SK-N-SH (cell line): ENCODE measurements at regions not wholly inside any gene's neighbourhood (a gene's known extent, or its start where the extent isn't known, plus 50 kb on each side); places are given as distances from the start of the nearest gene placed in this dataset.

Experiments used
- CTCF ChIA-PET: fragments of 300-600, 350-600 bp; formaldehyde crosslinking; extraction: SDS; loops from one replicate; lab custom pipeline; 2021; lab: Yijun Ruan, JAX
- POLR2A ChIA-PET: fragments of 350-600 bp; sonication (Branson Sonifier 250); formaldehyde crosslinking; extraction: SDS; loops from one replicate; lab custom pipeline; 2020; ENCODE audit warnings: antibody characterized with exemption, inconsistent platforms; lab: Yijun Ruan, JAX
- DNase-seq: peaks from one replicate; pipeline ENCODE4 v3.0.0; 2012
- H2AFZ ChIP-seq: fragments of 200-600 bp; sonication (generic); 2 replicates; pipeline ENCODE4 v1.8.1; 2016; ENCODE audit warnings: antibody characterized with exemption, mild to moderate bottlenecking, low read depth
- H3F3A ChIP-seq: fragments of 200-600 bp; sonication (generic); replicated peaks from 2 replicates; pipeline ENCODE3; 2016; ENCODE audit warnings: antibody characterized with exemption, mild to moderate bottlenecking; ENCODE audit not compliant: insufficient read depth
- H3K27ac ChIP-seq, 2 experiments: fragments of 200-500 bp in 1 of 2; fragments of 200-600 bp in 1 of 2; sonication (Bioruptor generic) in 1 of 2; sonication (generic), shearing (Covaris generic) in 1 of 2; 2 replicates each; pipeline versions ENCODE4 v1.5.1 to v1.6.1; 2014 to 2016; ENCODE audit warnings: low read depth in 2 of 2, inconsistent platforms in 1 of 2, low read length in 1 of 2, mild to moderate bottlenecking in 1 of 2, mixed read lengths in 1 of 2
- H3K27me3 ChIP-seq: fragments of 200-600 bp; sonication (generic), shearing (Covaris generic); 2 replicates; pipeline ENCODE4 v1.6.1; 2016; ENCODE audit warnings: mixed run types; ENCODE audit not compliant: insufficient read depth
- H3K36me3 ChIP-seq, 2 experiments: fragments of 200-500 bp in 1 of 2; fragments of 200-600 bp in 1 of 2; sonication (Bioruptor generic) in 1 of 2; sonication (generic) in 1 of 2; replicated peaks in 1 of 2; 2 replicates each; pipeline versions ENCODE3 to v1.5.1; 2014 to 2016; ENCODE audit warnings: low read length in 1 of 2, mild to moderate bottlenecking in 1 of 2; ENCODE audit not compliant: insufficient read depth in 2 of 2, control insufficient read depth in 1 of 2
- H3K4me1 ChIP-seq, 2 experiments: fragments of 200-500 bp in 1 of 2; fragments of 200-600 bp in 1 of 2; sonication (Bioruptor generic) in 1 of 2; sonication (generic), shearing (Covaris generic) in 1 of 2; 2 replicates each; pipeline versions ENCODE4 v1.5.1 to v1.6.1; 2014 to 2016; ENCODE audit warnings: low read depth in 1 of 2, low read length in 1 of 2, mixed run types in 1 of 2; ENCODE audit not compliant: insufficient read depth in 2 of 2, control insufficient read depth in 1 of 2
- H3K4me2 ChIP-seq: fragments of 200-600 bp; sonication (generic), shearing (Covaris generic); 2 replicates; pipeline ENCODE4 v1.6.1; 2017; ENCODE audit warnings: mixed run types
- H3K4me3 ChIP-seq, 2 experiments: fragments of 200-500 bp in 1 of 2; fragments of 200-600 bp in 1 of 2; sonication (Bioruptor generic) in 1 of 2; sonication (generic), shearing (Covaris generic) in 1 of 2; 2 replicates each; pipeline versions ENCODE4 v1.5.1 to v1.8.1; 2014 to 2016; ENCODE audit warnings: low read depth in 2 of 2, inconsistent platforms in 1 of 2, low read length in 1 of 2, mild to moderate bottlenecking in 1 of 2, mixed read lengths in 1 of 2, moderate library complexity in 1 of 2
- H3K79me2 ChIP-seq: fragments of 200-600 bp; sonication (generic); 2 replicates; pipeline ENCODE4 v1.8.1; 2017; ENCODE audit warnings: mild to moderate bottlenecking; ENCODE audit not compliant: insufficient read depth
- H3K9ac ChIP-seq: fragments of 200-600 bp; sonication (generic); 2 replicates; pipeline ENCODE4 v1.6.1; 2017; ENCODE audit warnings: mixed run types
- H3K9me2 ChIP-seq: fragments of 200-600 bp; sonication (generic); 2 replicates; pipeline ENCODE4 v1.6.1; 2017; ENCODE audit warnings: mixed run types
- H3K9me3 ChIP-seq: fragments of 200-600 bp; sonication (generic); 2 replicates; pipeline ENCODE4 v1.6.1; 2017; ENCODE audit warnings: mixed run types, mild to moderate bottlenecking, moderate library complexity
- H4K20me1 ChIP-seq: fragments of 200-600 bp; sonication (generic); 2 replicates; pipeline ENCODE4 v1.6.1; 2017; ENCODE audit warnings: mild to moderate bottlenecking, mixed run types; ENCODE audit not compliant: insufficient read depth
- CHD2 ChIP-seq: fragments of 150-350 bp; IDR thresholded peaks from 2 replicates; pipeline ENCODE4 v1.6.1; 2018; ENCODE audit warnings: low read length; ENCODE audit not compliant: partially characterized antibody
- EP300 ChIP-seq, 2 experiments: IDR thresholded peaks; 2 replicates each; pipeline versions ENCODE4 v1.4.0 to v1.6.1; 2012; ENCODE audit warnings: borderline replicate concordance in 1 of 2, low read depth in 1 of 2, low read length in 1 of 2
- FOXJ3 ChIP-seq: sonication (generic); formaldehyde crosslinking; IDR thresholded peaks from 2 replicates; pipeline ENCODE4 v1.5.1; 2020; ENCODE audit warnings: mild to moderate bottlenecking, missing genetic modification reagents
- FOXM1 ChIP-seq: IDR thresholded peaks from 2 replicates; pipeline ENCODE4 v1.4.0; 2012; ENCODE audit warnings: low read depth, mild to moderate bottlenecking
- IRF3 ChIP-seq: fragments of 150-350 bp; IDR thresholded peaks from 2 replicates; pipeline ENCODE4 v1.6.1; 2016; ENCODE audit warnings: mild to moderate bottlenecking, low read depth, low read length
- JUND ChIP-seq: IDR thresholded peaks from 2 replicates; pipeline ENCODE4 v1.4.0; 2012
- MAX ChIP-seq: IDR thresholded peaks from 2 replicates; pipeline ENCODE4 v1.4.0; 2012; ENCODE audit warnings: low read depth
- MEF2A ChIP-seq: IDR thresholded peaks from 2 replicates; pipeline ENCODE4 v1.4.0; 2012; ENCODE audit warnings: low read depth, borderline replicate concordance
- NRF1 ChIP-seq: IDR thresholded peaks from 2 replicates; pipeline ENCODE4 v1.6.1; 2012; ENCODE audit warnings: low read depth, mild to moderate bottlenecking, low read length
- POLR2AphosphoS5 ChIP-seq: IDR thresholded peaks from 2 replicates; pipeline ENCODE4 v1.6.1; 2012; ENCODE audit warnings: low read depth, low read length
- RCOR1 ChIP-seq: fragments of 150-350 bp; IDR thresholded peaks from 2 replicates; pipeline ENCODE4 v1.6.1; 2017; ENCODE audit warnings: antibody characterized with exemption, low read length
- REST ChIP-seq: IDR thresholded peaks from 2 replicates; pipeline ENCODE4 v1.6.1; 2012; ENCODE audit warnings: mild to moderate bottlenecking, low read depth, low read length, moderate library complexity
- RXRA ChIP-seq: IDR thresholded peaks from 2 replicates; pipeline ENCODE4 v1.4.0; 2012; ENCODE audit warnings: low read depth, mild to moderate bottlenecking, borderline replicate concordance
- SIN3A ChIP-seq: IDR thresholded peaks from 2 replicates; pipeline ENCODE4 v1.6.1; 2012; ENCODE audit warnings: low read depth, mild to moderate bottlenecking, low read length, moderate library complexity, borderline replicate concordance
- TCF12 ChIP-seq: IDR thresholded peaks from 2 replicates; pipeline ENCODE4 v1.4.0; 2012
- TEAD4 ChIP-seq: IDR thresholded peaks from 2 replicates; pipeline ENCODE4 v1.4.0; 2012; ENCODE audit warnings: mild to moderate bottlenecking, borderline replicate concordance; ENCODE audit not compliant: insufficient read depth
- USF1 ChIP-seq: IDR thresholded peaks from 2 replicates; pipeline ENCODE4 v1.4.0; 2012; ENCODE audit warnings: low read depth, borderline replicate concordance
- ZBTB33 ChIP-seq: IDR thresholded peaks from 2 replicates; pipeline ENCODE4 v1.4.0; 2012; ENCODE audit warnings: low read depth, borderline replicate concordance
- WGBS: methylation state at CpG from one replicate; pipeline ENCODE4 v1.1.6; 2017; ENCODE audit warnings: low lambda C conversion rate; 5-methylcytosine and 5-hydroxymethylcytosine counted together

- H2AFZ ChIP-seq: no peak overlapping the region
- TF ChIP-seq TCF12 (no peak), ZBTB33 (no peak), RCOR1 (no peak), CHD2 (no peak), JUND (no peak), IRF3 (no peak), MAX (no peak), MEF2A (no peak), FOXM1 (no peak), EP300 (IDR thresholded peaks at IDR 0.05; ENCODE audit: borderline replicate concordance in 1 of 2, low read depth in 1 of 2, low read length in 1 of 2) (no peak), FOXJ3 (no peak), SIN3A (no peak), POLR2AphosphoS5 (no peak)
- CTCF ChIA-PET: interaction anchor here (1.3 kb wide), 1 partner anchor 11 kb away, joined by 3 read pairs; no protein-coding TSS in a partner anchor
These were observed 231.7 kb upstream of the C1orf174 start for GRCh38 chr1:4131734-4132133.

GRCh38 chr1:4132352-4133296, 232.6 kb upstream of the C1orf174 start:
- WGBS: 47% methylated on average over 35 of the region's 53 CpGs
- no peaks in the 10 kb centered on the region for H3K9me3 ChIP-seq
- no peaks in the 10 kb centered on the region for H3K27me3 ChIP-seq
- TF ChIP-seq USF1: no peak
- TF ChIP-seq TEAD4: no peak
- no peak for TF ChIP-seq TCF12
- TF ChIP-seq NRF1: no peak
- TF ChIP-seq FOXM1: no peak
- no peak for TF ChIP-seq RXRA
- no peak for TF ChIP-seq REST
- TF ChIP-seq EP300 (IDR thresholded peaks at IDR 0.05; ENCODE audit: borderline replicate concordance in 1 of 2, low read depth in 1 of 2, low read length in 1 of 2): no peak

More at GRCh38 chr1:4131734-4132133, 231.7 kb upstream of the C1orf174 start:
- POLR2A ChIA-PET: no interaction called here
- WGBS: 18% methylated on average over 5 of the region's 5 CpGs
- no peak for DNase-seq
- Histone ChIP-seq H3K4me1 (no peaks in the 10 kb centered on the region), H3F3A (no peaks in the 10 kb centered on the region), H3K27ac (no peak overlapping the region), H3K36me3 (no peaks in the 10 kb centered on the region), H3K79me2 (no peaks in the 10 kb centered on the region), H3K4me2 (no peak overlapping the region), H4K20me1 (no peaks in the 10 kb centered on the region), H3K27me3 (no peaks in the 10 kb centered on the region), H3K9ac (no peak overlapping the region), H3K9me3 (no peaks in the 10 kb centered on the region), H3K9me2 (no peaks in the 10 kb centered on the region), H3K4me3 (no peak overlapping the region)

More at GRCh38 chr1:4132352-4133296, 232.6 kb upstream of the C1orf174 start:
- Histone ChIP-seq H3K4me2 (no peak overlapping the region), H3K36me3 (no peaks in the 10 kb centered on the region), H2AFZ (no peak overlapping the region), H3K79me2 (no peaks in the 10 kb centered on the region), H4K20me1 (no peaks in the 10 kb centered on the region), H3K27ac (no peak overlapping the region), H3K4me1 (no peaks in the 10 kb centered on the region), H3K9me2 (no peaks in the 10 kb centered on the region), H3F3A (no peaks in the 10 kb centered on the region), H3K9ac (no peak overlapping the region), H3K4me3 (no peak overlapping the region)
- ChIA-PET POLR2A (no interaction called here), CTCF (no interaction called here)
- DNase-seq: no peak
